ENCODE measurements at regions not wholly inside any gene's neighbourhood (a gene's known extent, or its start where the extent isn't known, plus 50 kb on each side); places are given as distances from the start of the nearest gene placed in this dataset.

GRCh38 chr20:22307409-22307808 lies 277.0 kb downstream of the FOXA2 start:
- no peak for DNase-seq

DNA sequence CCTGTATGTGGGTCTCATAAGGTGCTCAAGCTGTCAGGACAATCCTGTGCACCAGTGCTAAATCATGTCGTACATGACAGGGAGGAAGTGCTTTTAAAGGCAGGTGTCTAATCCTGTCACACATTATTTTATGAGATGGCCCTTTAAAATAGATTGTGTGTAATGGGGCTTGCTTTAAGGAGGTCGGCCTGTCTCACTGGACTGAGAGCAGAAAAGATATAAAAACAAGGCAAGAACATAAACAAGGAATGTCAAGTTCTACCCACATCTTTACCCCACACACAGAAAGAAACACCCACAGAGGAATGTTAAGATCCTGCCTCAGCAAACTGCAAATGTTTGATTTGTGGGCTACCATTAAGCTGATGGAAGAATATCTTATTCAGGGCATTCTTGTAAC lies 279.0 kb downstream of the FOXA2 start:
- DNase-seq = no peak

GRCh38 chr20:22303523-22303922 lies 280.8 kb downstream of the FOXA2 start:
- no peak for DNase-seq

- DNase-seq = no peak
Measured at GRCh38 chr20:22302039-22302438, 282.3 kb downstream of the FOXA2 start.

- DNase-seq = no peak
Measured at GRCh38 chr20:22293886-22294285, 290.5 kb downstream of the FOXA2 start.

DNA sequence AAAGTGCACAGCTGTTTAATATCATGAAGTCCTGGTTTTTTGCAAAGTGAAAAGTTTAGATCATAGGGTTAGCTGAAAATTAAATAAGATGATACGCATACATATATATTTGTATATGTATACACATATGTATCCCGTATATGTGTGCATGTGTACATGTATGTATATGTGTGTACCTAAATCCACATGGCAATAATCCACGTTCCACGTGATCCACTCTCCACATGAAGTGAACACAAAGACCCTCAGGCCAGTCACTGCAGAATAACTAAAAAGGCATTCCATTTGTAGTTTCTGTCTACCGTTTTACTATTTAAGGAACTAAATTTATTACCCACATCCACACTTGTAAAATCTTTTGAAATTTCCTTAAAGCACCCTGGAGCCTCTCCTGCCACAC lies 294.9 kb downstream of the FOXA2 start:
- no peak for DNase-seq

DNA sequence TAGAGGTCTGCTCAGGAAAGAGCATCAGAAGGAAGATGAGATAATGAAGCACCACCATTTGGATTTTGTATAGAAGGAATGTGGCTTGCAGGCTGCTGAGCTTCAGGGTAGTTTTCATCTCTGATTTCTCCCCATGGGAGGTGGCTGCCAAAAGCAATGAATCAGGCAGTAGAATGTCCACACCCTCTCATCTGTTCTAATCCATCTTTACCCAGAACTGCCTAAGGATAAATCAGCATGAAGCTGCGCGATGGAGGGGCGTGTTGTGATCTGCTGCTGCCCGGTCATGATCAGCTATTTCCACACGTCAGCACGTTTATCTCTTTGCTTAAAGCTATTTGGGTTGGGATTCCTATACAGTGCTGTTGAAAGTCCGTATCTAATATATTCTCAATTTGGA lies 295.4 kb downstream of the FOXA2 start:
- DNase-seq = no peak

DNA sequence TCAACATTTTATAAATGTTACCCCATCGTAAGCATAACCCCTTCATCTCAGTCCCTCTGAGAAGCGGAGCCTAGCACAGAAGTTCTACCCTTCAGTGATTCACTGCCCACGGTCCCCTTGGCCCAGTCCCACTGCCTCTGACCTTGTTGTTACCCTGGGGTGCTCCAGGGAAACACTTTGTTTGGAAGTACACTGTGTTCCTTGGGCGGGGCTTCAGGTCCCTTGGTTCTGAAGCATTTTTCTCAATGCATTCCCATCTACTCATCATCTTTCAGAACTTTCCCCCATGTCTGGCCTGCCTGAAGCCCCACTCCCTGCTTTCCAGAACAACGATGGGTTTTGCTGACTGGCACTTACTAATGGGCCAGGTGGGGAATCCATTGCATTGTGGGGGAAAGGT lies 296.2 kb downstream of the FOXA2 start:
- no peak for DNase-seq

GRCh38 chr20:22285555-22285954 lies 298.8 kb downstream of the FOXA2 start:
- DNase-seq = no peak

GRCh38 chr20:22282696-22283095 lies 301.7 kb downstream of the FOXA2 start:
- no peak for DNase-seq

- no peak for DNase-seq
Measured at GRCh38 chr20:22274330-22274729, 310.0 kb downstream of the FOXA2 start.

GRCh38 chr20:22268675-22269074 lies 315.7 kb downstream of the FOXA2 start:
- no peak for DNase-seq

GRCh38 chr20:22264917-22265316 lies 319.5 kb downstream of the FOXA2 start:
- DNase-seq = no peak

GRCh38 chr20:22260506-22260905 lies 323.9 kb downstream of the FOXA2 start:
- DNase-seq = no peak

GRCh38 chr20:22257912-22258311 lies 326.5 kb downstream of the FOXA2 start:
- no peak for DNase-seq

DNA sequence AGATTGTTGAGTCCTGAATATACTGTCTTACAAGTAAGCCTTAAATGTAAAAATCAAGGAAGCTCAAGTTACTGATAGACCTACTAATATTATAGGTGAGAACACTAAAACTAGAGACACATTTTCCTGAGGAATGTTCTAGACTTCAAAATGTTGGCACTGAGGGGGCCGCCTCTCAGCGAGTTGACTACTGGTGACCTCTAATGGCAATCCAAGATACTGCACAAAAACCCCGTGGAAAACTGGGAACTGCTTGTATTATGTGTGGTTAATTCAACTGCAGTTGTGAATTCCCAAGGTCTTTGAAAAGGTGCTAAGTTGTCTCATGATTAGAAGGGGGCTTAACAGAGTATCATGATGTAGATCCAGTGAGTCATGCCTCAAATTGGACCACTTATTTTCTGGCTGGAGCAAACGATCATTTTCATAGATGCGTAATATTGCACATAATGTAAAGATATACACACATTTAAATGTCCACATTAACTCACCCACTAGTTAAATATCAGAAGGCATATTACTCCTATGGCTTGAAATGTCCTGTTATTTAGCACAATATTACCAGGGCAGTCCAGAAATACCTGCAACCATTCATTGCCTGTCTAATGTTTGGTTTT lies 336.2 kb downstream of the FOXA2 start:
- no peak for DNase-seq

- DNase-seq = no peak
Measured at GRCh38 chr20:22245139-22245538, 339.2 kb downstream of the FOXA2 start.

GRCh38 chr20:22243067-22243466 lies 341.3 kb downstream of the FOXA2 start:
- DNase-seq = no peak

GRCh38 chr20:22241609-22242008 lies 342.8 kb downstream of the FOXA2 start:
- DNase-seq = no peak

GRCh38 chr20:22232923-22233322 lies 351.4 kb downstream of the FOXA2 start:
- no peak for DNase-seq

DNA sequence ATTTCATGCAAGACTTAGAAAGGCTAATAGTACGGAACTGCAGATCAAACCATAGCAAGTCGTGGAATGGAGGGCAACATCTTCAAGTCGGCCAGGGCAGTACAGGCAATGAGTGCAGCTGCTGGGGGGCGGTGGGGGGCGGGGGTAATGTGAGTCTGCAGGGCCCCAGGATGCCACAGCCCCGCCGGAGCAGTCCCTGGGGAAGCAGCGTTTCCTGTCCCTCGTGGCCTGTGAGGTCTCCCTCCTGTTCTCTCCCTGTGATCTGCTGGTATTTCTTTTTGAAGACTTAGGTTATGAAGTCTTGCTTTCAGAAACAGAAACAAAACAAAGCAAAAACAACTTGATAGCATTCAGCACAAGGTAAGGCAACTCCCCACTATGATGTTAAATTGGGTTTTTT lies 351.9 kb downstream of the FOXA2 start:
- DNase-seq = no peak

GRCh38 chr20:22226849-22227700 lies 357.3 kb downstream of the FOXA2 start:
- no peak for DNase-seq

DNA sequence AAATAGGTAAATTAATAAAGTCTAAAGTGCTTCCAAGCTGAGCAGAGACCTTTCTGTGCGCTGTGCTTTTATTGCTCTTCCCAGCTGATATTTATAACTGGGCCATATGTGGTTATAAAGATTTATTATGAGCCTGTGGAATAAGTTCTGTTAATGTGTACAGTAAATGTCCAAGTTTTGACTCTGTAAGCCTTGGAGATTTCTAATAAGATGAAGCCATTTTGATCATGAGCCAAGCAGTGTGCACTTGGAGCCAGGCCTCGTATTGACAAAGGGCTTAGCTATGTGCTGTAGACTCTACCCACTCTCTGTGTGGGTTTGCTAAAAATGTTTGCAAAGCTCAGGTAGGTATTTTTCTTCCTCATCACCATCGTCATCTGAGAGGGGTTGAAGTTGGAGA lies 361.1 kb downstream of the FOXA2 start:
- DNase-seq = no peak

DNA sequence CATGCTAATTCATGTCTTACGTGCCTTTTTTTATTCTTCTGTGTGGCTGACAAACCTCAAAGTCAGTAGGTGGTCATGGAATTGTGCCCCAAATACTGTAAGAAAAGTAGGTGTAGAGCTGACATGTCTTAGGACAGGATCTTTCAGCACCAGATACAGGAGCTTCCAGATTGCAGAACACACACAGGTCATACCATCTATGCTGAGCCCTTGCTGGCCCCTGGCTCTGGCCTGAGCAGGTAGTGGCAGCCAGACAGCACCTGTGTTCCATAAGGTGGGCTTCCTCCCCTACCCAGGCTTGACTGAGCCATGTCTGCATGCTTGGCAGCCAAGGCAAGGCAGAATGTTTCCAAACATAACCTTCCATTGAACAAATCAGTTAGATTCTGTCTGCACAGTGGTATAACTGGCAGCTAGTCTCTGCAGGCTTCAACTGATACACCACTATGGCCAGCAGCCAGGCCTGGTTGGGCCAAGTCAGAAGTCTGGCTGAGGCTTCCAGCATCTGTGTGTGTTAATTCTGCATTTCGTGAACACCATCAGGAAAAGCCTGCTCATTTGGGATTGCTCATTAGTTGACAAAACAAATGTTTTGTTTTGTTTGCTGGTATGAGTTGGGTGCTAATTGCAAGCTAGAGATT lies 366.5 kb downstream of the FOXA2 start:
- no peak for DNase-seq
